Muscle of arm (tissue), 1 donor: ENCODE measurements at regions not wholly inside any gene's neighbourhood (a gene's known extent, or its start where the extent isn't known, plus 50 kb on each side); places are given as distances from the start of the nearest gene placed in this dataset.
"Not testable (repeated sequence)": the region's sequence is repeated elsewhere in the genome, so short reads cannot be mapped to it uniquely, and the experiment has no call there.

Source experiments
- DNase-seq: peaks from one replicate; pipeline ENCODE4 v3.0.0-alpha.2; 2013

- DNase-seq: no peak
These were observed 1462.1 kb downstream of the DPP10 start for GRCh38 chr2:115904516-115904915.

- no peak for DNase-seq
These were observed 1466.3 kb downstream of the DPP10 start for GRCh38 chr2:115908731-115909130.

GRCh38 chr2:115910270-115910669 is 1467.8 kb downstream of the DPP10 start:
- no peak for DNase-seq

- DNase-seq: no peak
These were observed 1471.5 kb downstream of the DPP10 start for GRCh38 chr2:115913921-115914320.

- no peak for DNase-seq
These were observed 1479.1 kb downstream of the DPP10 start for GRCh38 chr2:115921541-115921940.

GRCh38 chr2:115939902-115940301 is 1497.5 kb downstream of the DPP10 start:
- no peak for DNase-seq

GRCh38 chr2:115942800-115943199 is 1500.4 kb downstream of the DPP10 start:
- DNase-seq: no peak

- no peak for DNase-seq
These were observed 1503.9 kb downstream of the DPP10 start for GRCh38 chr2:115946341-115946740.

GRCh38 chr2:115946891-115947290 is 1504.5 kb downstream of the DPP10 start:
- no peak for DNase-seq

- no peak for DNase-seq
These were observed 1534.5 kb downstream of the DPP10 start for GRCh38 chr2:115976916-115977315.

- DNase-seq: no peak
These were observed 1556.6 kb downstream of the DPP10 start for GRCh38 chr2:115999039-115999438.

- DNase-seq: no peak
These were observed 1580.6 kb downstream of the DPP10 start for GRCh38 chr2:116023026-116023425.

- not testable (repeated sequence) for DNase-seq
These were observed 1596.3 kb downstream of the DPP10 start for GRCh38 chr2:116038758-116039157.

- no peak for DNase-seq
These were observed 1600.1 kb downstream of the DPP10 start for GRCh38 chr2:116042530-116042929.

GRCh38 chr2:116057538-116057937 is 1615.1 kb downstream of the DPP10 start:
- no peak for DNase-seq

GRCh38 chr2:116061023-116061422 is 1618.6 kb downstream of the DPP10 start:
- no peak for DNase-seq

GRCh38 chr2:116073731-116074130 is 1631.3 kb downstream of the DPP10 start:
- no peak for DNase-seq

GRCh38 chr2:116074161-116074560 is 1631.7 kb downstream of the DPP10 start:
- no peak for DNase-seq

GRCh38 chr2:116088236-116088635 is 1645.8 kb downstream of the DPP10 start:
- no peak for DNase-seq

GRCh38 chr2:116094196-116094595 is 1651.8 kb downstream of the DPP10 start:
- no peak for DNase-seq

- DNase-seq: no peak
These were observed 1653.2 kb downstream of the DPP10 start for GRCh38 chr2:116095636-116096035.

- DNase-seq: no peak
These were observed 1655.6 kb downstream of the DPP10 start for GRCh38 chr2:116098049-116098448.

GRCh38 chr2:116109471-116109870 is 1667.0 kb downstream of the DPP10 start:
- DNase-seq: no peak

- DNase-seq: no peak
These were observed 1675.4 kb downstream of the DPP10 start for GRCh38 chr2:116117845-116118244.

GRCh38 chr2:116132833-116133232 is 1681.7 kb upstream of the DDX18 start:
- no peak for DNase-seq
